ENCODE measurements at regions not wholly inside any gene's neighbourhood (a gene's known extent, or its start where the extent isn't known, plus 50 kb on each side); places are given as distances from the start of the nearest gene placed in this dataset.

- no peak overlapping the region for H3K27ac ChIP-seq
- 88 to 89% methylated on average over 2 of the region's 2 CpGs for WGBS, 2 donors
- H3K27me3 ChIP-seq, result no peaks in the 10 kb centered on the region
- no peaks in the 10 kb centered on the region for H3K36me3 ChIP-seq
- H3K9me3 ChIP-seq, result no peaks in the 10 kb centered on the region
- H3K4me3 ChIP-seq, result no peak overlapping the region
- no peak for TF ChIP-seq POLR2A (IDR thresholded peaks at IDR 0.05)
- TF ChIP-seq, protein P1, sequence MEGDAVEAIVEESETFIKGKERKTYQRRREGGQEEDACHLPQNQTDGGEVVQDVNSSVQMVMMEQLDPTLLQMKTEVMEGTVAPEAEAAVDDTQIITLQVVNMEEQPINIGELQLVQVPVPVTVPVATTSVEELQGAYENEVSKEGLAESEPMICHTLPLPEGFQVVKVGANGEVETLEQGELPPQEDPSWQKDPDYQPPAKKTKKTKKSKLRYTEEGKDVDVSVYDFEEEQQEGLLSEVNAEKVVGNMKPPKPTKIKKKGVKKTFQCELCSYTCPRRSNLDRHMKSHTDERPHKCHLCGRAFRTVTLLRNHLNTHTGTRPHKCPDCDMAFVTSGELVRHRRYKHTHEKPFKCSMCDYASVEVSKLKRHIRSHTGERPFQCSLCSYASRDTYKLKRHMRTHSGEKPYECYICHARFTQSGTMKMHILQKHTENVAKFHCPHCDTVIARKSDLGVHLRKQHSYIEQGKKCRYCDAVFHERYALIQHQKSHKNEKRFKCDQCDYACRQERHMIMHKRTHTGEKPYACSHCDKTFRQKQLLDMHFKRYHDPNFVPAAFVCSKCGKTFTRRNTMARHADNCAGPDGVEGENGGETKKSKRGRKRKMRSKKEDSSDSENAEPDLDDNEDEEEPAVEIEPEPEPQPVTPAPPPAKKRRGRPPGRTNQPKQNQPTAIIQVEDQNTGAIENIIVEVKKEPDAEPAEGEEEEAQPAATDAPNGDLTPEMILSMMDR (IDR thresholded peaks at IDR 0.05), result no peak
- TF ChIP-seq EP300 (IDR thresholded peaks at IDR 0.05), result no peak
- H3K4me1 ChIP-seq, result no peaks in the 10 kb centered on the region
- DNase-seq (ENCODE audit: low spot score in 2 of 2), result no peak
These were observed 175.5 kb upstream of the RORA start for GRCh38 chr15:61404567-61404966.

GRCh38 chr15:61403884-61404283 lies 174.8 kb upstream of the RORA start:
- no peaks in the 10 kb centered on the region for H3K27me3 ChIP-seq
- no peak for DNase-seq (ENCODE audit: low spot score in 2 of 2)
- WGBS, 2 donors, result 82 to 83% methylated on average over 6 of the region's 6 CpGs
- no peak overlapping the region for H3K4me3 ChIP-seq
- H3K27ac ChIP-seq, result no peak overlapping the region
- no peaks in the 10 kb centered on the region for H3K36me3 ChIP-seq
- no peaks in the 10 kb centered on the region for H3K9me3 ChIP-seq
- H3K4me1 ChIP-seq, result no peaks in the 10 kb centered on the region
- TF ChIP-seq, protein P1 (IDR thresholded peaks at IDR 0.05), result no peak
- TF ChIP-seq EP300 (IDR thresholded peaks at IDR 0.05) (no peak), POLR2A (IDR thresholded peaks at IDR 0.05) (no peak)

- no peak overlapping the region for H3K27ac ChIP-seq
- TF ChIP-seq, protein P1 (IDR thresholded peaks at IDR 0.05), result no peak
- no peak for TF ChIP-seq EP300 (IDR thresholded peaks at IDR 0.05)
- no peak for TF ChIP-seq POLR2A (IDR thresholded peaks at IDR 0.05)
- H3K9me3 ChIP-seq, result no peaks in the 10 kb centered on the region
- no peaks in the 10 kb centered on the region for H3K4me1 ChIP-seq
- 84 to 87% methylated on average over 6 of the region's 6 CpGs for WGBS, 2 donors
- H3K4me3 ChIP-seq, result no peak overlapping the region
- no peak for DNase-seq (ENCODE audit: low spot score in 2 of 2)
- no peaks in the 10 kb centered on the region for H3K36me3 ChIP-seq
- no peaks in the 10 kb centered on the region for H3K27me3 ChIP-seq
These were observed 173.0 kb upstream of the RORA start for GRCh38 chr15:61401903-61402698.

GRCh38 chr15:61398310-61398709 lies 169.2 kb upstream of the RORA start:
- Histone ChIP-seq H3K27ac (no peak overlapping the region), H3K4me3 (no peak overlapping the region), H3K9me3 (no peaks in the 10 kb centered on the region), H3K4me1 (peaks cover 0 to 2% (median 0%) of the 10 kb centered on the region in 4 donors), H3K27me3 (no peaks in the 10 kb centered on the region), H3K36me3 (no peaks in the 10 kb centered on the region)
- TF ChIP-seq POLR2A (IDR thresholded peaks at IDR 0.05), result no peak
- TF ChIP-seq EP300 (IDR thresholded peaks at IDR 0.05), result no peak
- TF ChIP-seq, protein P1 (IDR thresholded peaks at IDR 0.05), result no peak
- no peak for DNase-seq (ENCODE audit: low spot score in 2 of 2)

DNA sequence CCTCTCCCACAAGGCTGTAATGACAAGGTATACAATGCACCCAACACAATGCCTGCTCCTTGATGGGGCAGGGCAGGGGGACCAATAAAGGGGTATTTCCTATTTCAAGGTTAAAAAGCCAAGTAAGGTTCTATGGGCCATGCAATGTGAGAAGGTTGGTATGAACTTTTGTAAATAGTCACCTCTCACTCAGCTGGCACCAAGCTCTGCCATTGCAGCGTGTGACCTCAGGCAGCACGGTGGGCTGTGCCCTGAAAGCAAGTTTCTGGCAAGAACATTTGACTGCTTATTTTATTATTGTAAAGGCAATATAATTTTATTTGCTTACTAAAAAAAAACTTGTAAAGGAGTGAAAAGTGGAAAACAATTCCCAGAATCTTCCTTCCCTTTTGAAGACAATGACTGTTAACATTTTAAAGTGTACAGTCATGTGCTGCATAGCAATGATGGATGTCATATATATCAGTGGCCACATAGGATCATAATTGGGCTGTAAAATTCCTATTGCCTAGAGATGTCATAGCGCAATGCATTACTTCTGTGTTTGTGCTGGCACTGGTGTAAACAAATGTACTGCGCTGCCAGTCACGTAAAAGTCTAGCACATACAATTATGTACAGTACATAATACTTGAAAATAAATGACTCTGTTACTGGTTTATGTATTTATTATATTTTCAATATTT lies 167.3 kb upstream of the RORA start:
- no peaks in the 10 kb centered on the region for H3K27me3 ChIP-seq
- H3K4me1 ChIP-seq, result peaks cover 0 to 3% (median 0%) of the 10 kb centered on the region in 4 donors
- WGBS, 2 donors, result 81 to 90% methylated on average over 5 of the region's 5 CpGs
- no peak for DNase-seq (ENCODE audit: low spot score in 2 of 2)
- no peak for TF ChIP-seq EP300 (IDR thresholded peaks at IDR 0.05)
- no peak for TF ChIP-seq POLR2A (IDR thresholded peaks at IDR 0.05)
- TF ChIP-seq, protein P1 (IDR thresholded peaks at IDR 0.05), result no peak
- no peak overlapping the region for H3K4me3 ChIP-seq
- H3K36me3 ChIP-seq, result no peaks in the 10 kb centered on the region
- no peak overlapping the region for H3K27ac ChIP-seq
- H3K9me3 ChIP-seq, result no peaks in the 10 kb centered on the region

Data from tibial nerve (tissue), 4 donors.